ENCODE measurements at regions not wholly inside any gene's neighbourhood (a gene's known extent, or its start where the extent isn't known, plus 50 kb on each side); places are given as distances from the start of the nearest gene placed in this dataset.

GRCh38 chr1:68326481-68326880 is 94.2 kb upstream of the WLS start:
- TF ChIP-seq ZNF217 (CRISPR knock-in tag; IDR thresholded peaks at IDR 0.05) (no peak), CBX2 (IDR thresholded peaks at IDR 0.05; ENCODE audit: insufficient read depth, low read length, poor library complexity, severe bottlenecking) (no peak), ZNF23 (CRISPR knock-in tag; IDR thresholded peaks at IDR 0.05) (no peak), HDAC6 (IDR thresholded peaks at IDR 0.05; ENCODE audit: low read depth, low read length) (no peak), ZNF77 (CRISPR knock-in tag; IDR thresholded peaks at IDR 0.05) (no peak), REST (IDR thresholded peaks at IDR 0.05; ENCODE audit: borderline replicate concordance) (no peak), REST (CRISPR knock-in tag; IDR thresholded peaks at IDR 0.05; ENCODE audit: low read depth) (no peak), MYC (IDR thresholded peaks at IDR 0.05; ENCODE audit: low read depth, low read length) (no peak), MYC (CRISPR knock-in tag; IDR thresholded peaks at IDR 0.05; ENCODE audit: borderline replicate concordance, low read depth) (no peak), PRPF4 (IDR thresholded peaks at IDR 0.05; ENCODE audit: insufficient read depth, low read depth, low read length, poor library complexity, severe bottlenecking) (no peak), MTA3 (IDR thresholded peaks at IDR 0.05; ENCODE audit: borderline replicate concordance) (no peak), MCM5 (IDR thresholded peaks at IDR 0.05; ENCODE audit: low read depth) (no peak)
